Posterior cingulate gyrus (tissue), 11 donors: ENCODE measurements at regions not wholly inside any gene's neighbourhood (a gene's known extent, or its start where the extent isn't known, plus 50 kb on each side); places are given as distances from the start of the nearest gene placed in this dataset.
"Not testable (repeated sequence)": the region's sequence is repeated elsewhere in the genome, so short reads cannot be mapped to it uniquely, and the experiment has no call there.

Source experiments
- DNase-seq, 10 donors: peaks; one replicate each; pipeline versions ENCODE4 v3.0.0 to v3.0.0-alpha.2; 2020 to 2021; ENCODE audit warnings: mixed read lengths in 3 of 10
- intact Hi-C: fragments of 100-400 bp; cut with DNase I; formaldehyde crosslinking; loops from one replicate; pipeline ENCODE4 v1.15.1; 2023

GRCh38 chr17:34082404-34082803, 172.7 kb upstream of the CCL2 start:
- intact Hi-C loops: no loop called here
- no peak for DNase-seq

- DNase-seq, intact Hi-C loops: not testable (repeated sequence)
These were observed 166.0 kb upstream of the CCL2 start for GRCh38 chr17:34089042-34089441.

GRCh38 chr17:34090593-34090992, 164.5 kb upstream of the CCL2 start:
- intact Hi-C loops: no loop called here
- DNase-seq: no peak

GRCh38 chr17:34091975-34092374, 163.1 kb upstream of the CCL2 start:
- intact Hi-C loops: no loop called here
- DNase-seq: no peak

GRCh38 chr17:34095106-34095505, 160.0 kb upstream of the CCL2 start:
- DNase-seq: no peak
- intact Hi-C loops: no loop called here

- intact Hi-C loops: no loop called here
- DNase-seq: no peak
These were observed 156.4 kb upstream of the CCL2 start for GRCh38 chr17:34098699-34099098.

- intact Hi-C loops: no loop called here
These were observed 155.1 kb upstream of the CCL2 start for GRCh38 chr17:34099859-34100515.

GRCh38 chr17:34107019-34107418, 148.1 kb upstream of the CCL2 start:
- DNase-seq: no peak
- intact Hi-C loops: no loop called here

More at GRCh38 chr17:34099859-34100515, 155.1 kb upstream of the CCL2 start:
- DNase-seq: no peak

GRCh38 chr17:34110315-34110714, 144.8 kb upstream of the CCL2 start:
- intact Hi-C loops: no loop called here
- no peak for DNase-seq

- intact Hi-C loops: no loop called here
These were observed 142.0 kb upstream of the CCL2 start for GRCh38 chr17:34113089-34113488.

GRCh38 chr17:34114174-34114573, 140.9 kb upstream of the CCL2 start:
- intact Hi-C loops: no loop called here
- DNase-seq: no peak

More at GRCh38 chr17:34113089-34113488, 142.0 kb upstream of the CCL2 start:
- DNase-seq: no peak

- no peak for DNase-seq
- intact Hi-C loops: no loop called here
These were observed 138.8 kb upstream of the CCL2 start for GRCh38 chr17:34116306-34116705.

- no peak for DNase-seq
- intact Hi-C loops: no loop called here
These were observed 137.8 kb upstream of the CCL2 start for GRCh38 chr17:34117332-34117731.

GRCh38 chr17:34117811-34118210, 137.3 kb upstream of the CCL2 start:
- intact Hi-C loops: no loop called here
- DNase-seq: no peak

GRCh38 chr17:34118564-34118963, 136.5 kb upstream of the CCL2 start:
- intact Hi-C loops: no loop called here
- no peak for DNase-seq

- DNase-seq: no peak
- intact Hi-C loops: no loop called here
These were observed 133.8 kb upstream of the CCL2 start for GRCh38 chr17:34121311-34121710.

- DNase-seq: no peak
- intact Hi-C loops: no loop called here
These were observed 132.6 kb upstream of the CCL2 start for GRCh38 chr17:34122515-34122914.

GRCh38 chr17:34125010-34125409, 130.1 kb upstream of the CCL2 start:
- DNase-seq: no peak
- intact Hi-C loops: no loop called here

- DNase-seq: no peak
- intact Hi-C loops: no loop called here
These were observed 129.2 kb upstream of the CCL2 start for GRCh38 chr17:34125921-34126320.

- intact Hi-C loops: no loop called here
- no peak for DNase-seq
These were observed 128.6 kb upstream of the CCL2 start for GRCh38 chr17:34126496-34126895.

- no peak for DNase-seq
- intact Hi-C loops: no loop called here
These were observed 128.1 kb upstream of the CCL2 start for GRCh38 chr17:34126965-34127364.

GRCh38 chr17:34130544-34130943, 124.5 kb upstream of the CCL2 start:
- no peak for DNase-seq
- intact Hi-C loops: no loop called here

- no peak for DNase-seq
These were observed 123.7 kb upstream of the CCL2 start for GRCh38 chr17:34131386-34131785.

More at GRCh38 chr17:34131386-34131785, 123.7 kb upstream of the CCL2 start:
- intact Hi-C loops: no loop called here
